ENCODE measurements at regions not wholly inside any gene's neighbourhood (a gene's known extent, or its start where the extent isn't known, plus 50 kb on each side); places are given as distances from the start of the nearest gene placed in this dataset.

- DNase-seq (ENCODE audit: low read depth), result no peak
- H3K4me3 ChIP-seq (ENCODE audit: low read depth, low read length), result no peak overlapping the region
Observed at GRCh38 chr10:130363899-130364445, 227.8 kb downstream of the GLRX3 start.

DNA sequence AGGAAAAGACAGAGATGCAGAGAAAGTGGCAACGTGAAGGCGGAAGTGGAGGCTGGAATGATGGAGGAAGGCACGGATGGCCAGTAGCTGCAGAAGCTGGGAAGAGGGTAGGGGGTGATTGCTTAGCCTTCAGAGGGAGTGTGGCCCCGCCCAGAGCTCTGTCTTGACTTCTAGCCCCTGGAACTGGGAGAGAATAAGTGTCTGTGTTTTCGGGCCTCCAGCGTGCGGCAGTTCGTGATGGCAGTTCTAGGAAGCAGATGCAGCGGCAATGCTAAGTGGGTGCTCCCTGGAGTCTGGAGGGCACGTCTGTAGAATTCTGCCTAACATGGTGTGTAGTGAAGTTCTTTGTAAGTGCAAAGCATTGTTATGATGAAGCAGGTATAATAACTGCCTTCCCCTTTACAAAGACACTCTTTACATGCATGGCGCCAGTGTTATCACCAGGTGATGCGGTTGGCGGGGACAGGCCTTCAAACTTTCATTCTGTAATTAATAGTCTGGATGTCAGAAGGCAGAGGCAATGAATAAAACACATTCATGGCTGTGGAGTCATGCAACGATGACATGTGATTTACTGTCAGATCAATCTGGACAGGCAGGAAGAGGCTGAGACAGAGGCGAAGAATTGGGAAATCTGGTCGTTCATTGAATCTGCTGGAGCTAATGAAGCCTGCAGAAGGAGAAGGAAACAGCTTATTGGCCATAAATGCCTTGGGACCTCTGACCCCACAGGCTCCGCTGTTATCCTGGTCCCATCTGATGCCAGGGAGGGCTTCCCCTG, 228.6 kb downstream of the GLRX3 start:
- H3K4me3 ChIP-seq (ENCODE audit: low read depth, low read length), result no peak overlapping the region
- no peak for DNase-seq (ENCODE audit: low read depth)

DNA sequence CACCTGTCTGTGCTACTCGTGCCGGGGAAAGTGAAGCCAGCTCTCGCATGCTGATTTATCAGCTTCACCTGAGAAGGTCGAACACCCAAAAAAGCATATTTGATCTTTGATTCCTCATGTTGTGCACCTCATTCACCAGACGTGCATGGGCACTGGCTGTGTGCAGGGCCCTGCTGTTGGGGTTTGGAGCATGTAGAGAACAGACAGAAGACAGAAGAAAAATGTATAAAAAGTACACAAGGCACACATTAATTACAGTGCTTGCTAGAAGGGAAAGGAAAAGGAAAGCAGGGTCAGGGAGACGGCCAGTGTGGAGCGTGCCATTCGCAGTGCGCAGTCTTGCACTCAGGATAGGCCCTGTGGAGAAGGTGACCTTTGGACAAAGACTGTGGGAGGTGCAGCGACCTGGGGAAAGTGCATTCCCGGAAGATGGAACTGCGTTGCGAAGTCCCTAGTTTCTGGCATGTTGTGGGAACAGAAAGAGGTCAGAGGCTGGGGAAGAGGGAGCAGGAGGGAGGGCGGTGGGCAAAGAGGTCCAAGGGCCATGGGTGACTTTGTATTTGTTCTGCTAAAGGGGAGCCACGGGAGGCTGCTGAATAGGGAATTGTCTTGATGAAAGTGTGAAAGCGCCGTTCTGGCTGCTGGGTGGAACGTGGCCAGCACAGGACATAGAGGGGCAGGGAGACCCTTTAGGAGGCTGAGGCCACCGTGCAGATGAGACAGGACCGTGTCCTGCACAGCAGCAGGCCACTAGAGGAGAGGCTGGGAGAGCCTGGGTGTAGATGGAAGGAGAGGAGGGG, 232.8 kb downstream of the GLRX3 start:
- no peak for DNase-seq (ENCODE audit: low read depth)
- H3K4me3 ChIP-seq (ENCODE audit: low read depth, low read length), result no peak overlapping the region

DNA sequence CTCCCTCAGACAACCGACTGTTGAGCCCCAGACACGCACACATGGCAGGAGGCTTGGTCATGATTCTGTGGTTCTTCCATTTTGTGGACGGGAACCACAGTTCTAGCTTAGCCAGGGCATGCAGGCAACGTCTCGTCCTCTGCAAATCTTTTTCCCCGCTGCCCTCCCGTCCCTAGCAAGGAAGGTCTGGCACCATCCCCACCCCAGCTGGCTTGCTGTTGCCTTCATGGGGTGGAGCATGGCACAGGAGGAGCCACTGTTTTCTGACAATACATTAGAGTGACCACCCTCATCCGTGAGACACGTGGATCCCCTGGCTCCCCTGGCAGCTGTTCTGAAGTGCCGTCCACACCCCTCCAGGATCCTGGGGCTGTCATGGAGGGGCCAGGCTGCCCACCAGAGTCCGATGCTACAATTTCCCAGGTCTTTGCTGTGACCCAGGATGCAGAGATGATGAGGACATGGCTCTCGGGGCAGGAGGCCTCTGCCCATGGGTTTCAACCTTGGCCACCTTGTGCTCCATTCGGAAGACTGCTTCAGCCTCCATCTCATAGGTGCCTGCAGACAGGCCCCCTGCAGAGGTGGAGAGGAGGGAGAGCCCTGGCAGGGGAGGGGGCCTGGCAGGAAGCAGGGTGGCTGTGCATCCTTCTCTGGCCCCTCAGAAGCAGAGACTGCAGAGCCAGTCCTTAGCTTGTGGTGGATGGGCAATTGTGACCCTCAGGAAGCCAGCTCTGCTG, 233.6 kb downstream of the GLRX3 start:
- DNase-seq (ENCODE audit: low read depth), result no peak
- H3K4me3 ChIP-seq (ENCODE audit: low read depth, low read length), result no peak overlapping the region

GRCh38 chr10:130370721-130371120, 234.5 kb downstream of the GLRX3 start:
- no peak overlapping the region for H3K4me3 ChIP-seq (ENCODE audit: low read depth, low read length)
- DNase-seq (ENCODE audit: low read depth), result no peak

DNA sequence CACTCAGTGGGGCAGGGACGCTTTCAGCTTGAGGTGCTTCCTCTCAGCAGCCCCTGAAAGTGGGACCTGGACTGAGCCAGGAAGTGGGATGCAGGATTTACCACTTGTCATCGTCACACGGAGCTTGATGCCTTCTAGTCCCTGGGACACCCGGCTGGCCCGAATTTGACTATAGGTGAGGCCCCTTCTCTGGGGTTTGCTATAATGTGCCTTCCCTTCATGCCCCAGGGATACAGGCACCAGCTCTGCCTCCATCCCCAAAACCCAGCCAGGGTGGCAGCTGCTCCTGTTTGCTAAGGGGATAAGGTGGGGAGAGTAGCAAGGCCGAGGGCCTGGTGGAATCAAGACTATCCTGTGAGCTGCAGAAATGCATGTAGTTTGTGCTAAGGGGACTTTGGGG, 235.0 kb downstream of the GLRX3 start:
- DNase-seq (ENCODE audit: low read depth), result no peak
- no peak overlapping the region for H3K4me3 ChIP-seq (ENCODE audit: low read depth, low read length)

DNA sequence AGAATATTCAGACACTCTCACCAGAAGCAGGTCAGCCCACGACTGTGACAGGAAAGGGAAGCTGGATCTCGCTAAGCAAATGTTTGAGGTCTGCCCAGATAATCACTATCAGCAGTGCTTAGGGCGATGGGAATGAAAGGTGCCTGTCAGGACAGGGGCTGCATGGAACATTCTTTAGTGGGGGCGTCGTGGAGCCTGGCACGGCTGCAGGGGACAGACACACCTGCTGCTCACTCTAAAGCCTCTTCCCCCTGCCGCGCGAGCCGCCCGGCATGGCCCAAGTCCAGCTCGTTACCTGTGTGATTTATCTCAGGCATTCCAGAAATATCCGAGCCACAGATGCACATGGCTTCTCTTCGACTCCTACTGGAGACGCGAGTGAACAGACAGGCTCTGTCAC, 235.5 kb downstream of the GLRX3 start:
- H3K4me3 ChIP-seq (ENCODE audit: low read depth, low read length), result no peak overlapping the region
- DNase-seq (ENCODE audit: low read depth), result no peak

DNA sequence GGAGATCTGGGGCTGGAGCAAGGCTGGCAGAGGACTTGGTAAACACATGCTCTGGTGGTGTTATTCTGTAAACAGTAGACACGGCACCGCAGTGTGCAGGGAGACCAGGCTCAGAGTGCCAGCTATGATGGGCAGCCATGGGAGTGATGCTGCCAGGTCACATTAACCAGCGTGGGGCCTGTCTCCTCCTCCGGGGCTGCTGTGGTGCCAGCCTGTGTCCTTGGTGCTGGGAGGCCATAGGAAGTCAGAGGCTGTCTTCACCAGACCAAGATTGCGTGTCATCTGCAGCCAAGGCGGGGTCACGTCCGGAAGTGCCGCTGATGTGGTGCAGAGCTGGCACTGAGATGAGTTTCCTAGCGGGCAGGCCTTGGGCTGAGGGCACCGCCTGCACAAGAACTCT, 236.0 kb downstream of the GLRX3 start:
- DNase-seq (ENCODE audit: low read depth), result no peak
- H3K4me3 ChIP-seq (ENCODE audit: low read depth, low read length), result no peak overlapping the region

DNA sequence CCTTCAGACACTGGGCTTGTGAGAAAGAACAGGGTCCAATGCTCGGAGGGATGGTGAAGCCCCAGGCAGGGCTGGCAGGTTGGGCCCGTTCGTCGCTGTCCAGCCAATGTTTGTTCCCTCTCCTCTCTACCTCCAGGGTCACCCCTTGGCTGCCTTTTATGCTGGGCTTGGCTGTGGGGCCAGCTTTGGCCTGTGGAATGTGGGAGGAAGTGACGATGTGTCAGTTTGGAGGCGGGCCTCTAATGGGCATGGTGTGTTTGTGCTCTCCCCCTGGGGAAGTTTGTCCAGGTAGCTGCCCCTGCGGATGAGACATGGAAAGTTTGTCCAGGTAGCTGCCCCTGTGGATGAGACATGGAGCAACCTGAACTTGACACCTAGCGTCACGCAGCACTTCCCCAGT, 236.7 kb downstream of the GLRX3 start:
- DNase-seq (ENCODE audit: low read depth), result no peak
- H3K4me3 ChIP-seq (ENCODE audit: low read depth, low read length), result no peak overlapping the region

- no peak for DNase-seq (ENCODE audit: low read depth)
- H3K4me3 ChIP-seq (ENCODE audit: low read depth, low read length), result no peak overlapping the region
Observed at GRCh38 chr10:130377986-130378540, 241.9 kb downstream of the GLRX3 start.

DNA sequence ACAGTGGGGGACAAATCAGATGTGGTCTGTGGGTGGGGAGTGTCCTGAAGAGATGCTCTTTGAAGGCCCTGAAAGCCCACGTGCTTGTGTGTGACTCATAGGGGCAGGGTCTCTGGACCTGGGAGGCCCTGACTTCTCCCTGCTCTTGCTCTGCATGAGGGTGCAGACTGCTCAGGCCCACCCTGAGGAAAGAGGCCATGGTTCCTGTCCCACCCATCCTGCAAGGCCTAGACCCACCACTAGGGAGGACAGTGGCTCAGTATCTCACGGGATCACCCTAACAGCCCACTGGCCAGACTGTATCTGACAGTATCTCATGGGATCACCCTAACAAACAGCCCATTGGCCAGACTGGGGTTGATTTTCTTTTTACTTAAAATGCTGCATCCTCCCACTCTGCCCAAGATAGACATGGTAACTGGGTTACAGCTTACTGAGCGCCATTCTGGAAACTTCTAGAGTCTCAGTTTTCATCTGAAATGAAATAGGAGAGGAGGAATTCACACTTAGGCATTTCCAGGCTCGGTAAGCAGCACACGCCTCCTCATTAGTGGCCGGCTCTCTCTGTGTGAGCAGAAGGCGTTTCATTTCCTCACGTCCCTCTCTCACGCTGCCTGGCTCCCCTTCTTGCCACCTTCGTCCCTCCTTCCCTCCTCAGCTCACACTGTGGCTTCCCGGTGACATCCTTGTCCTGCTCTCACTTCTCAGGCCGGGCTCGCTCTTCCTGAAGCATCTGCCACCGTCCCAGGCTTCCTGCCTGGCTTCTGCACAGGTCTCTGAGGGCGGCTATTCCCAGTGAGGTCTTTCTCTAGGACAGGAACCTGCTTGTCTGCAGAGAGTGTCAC, 242.6 kb downstream of the GLRX3 start:
- H3K4me3 ChIP-seq (ENCODE audit: low read depth, low read length), result no peak overlapping the region
- DNase-seq (ENCODE audit: low read depth), result no peak

DNA sequence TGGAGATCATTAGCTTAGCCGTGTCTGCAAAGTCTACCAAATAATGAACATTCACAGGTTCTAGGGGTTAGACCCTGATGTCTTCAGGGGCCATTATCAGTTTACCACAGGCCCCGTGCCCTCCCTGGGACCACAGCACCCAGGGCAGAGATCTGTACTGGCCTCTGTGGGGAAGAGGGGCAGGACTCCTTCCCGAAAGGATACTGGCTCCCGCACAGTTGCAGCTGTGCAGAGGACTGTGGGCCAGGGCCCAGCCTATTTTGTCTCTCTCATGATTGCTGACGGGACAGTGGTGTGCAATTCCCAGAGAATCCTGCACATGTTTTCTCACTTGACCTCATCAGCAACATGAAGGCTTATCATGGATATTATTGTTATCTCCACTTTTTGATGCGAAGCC, 243.9 kb downstream of the GLRX3 start:
- no peak overlapping the region for H3K4me3 ChIP-seq (ENCODE audit: low read depth, low read length)
- DNase-seq (ENCODE audit: low read depth), result no peak

DNA sequence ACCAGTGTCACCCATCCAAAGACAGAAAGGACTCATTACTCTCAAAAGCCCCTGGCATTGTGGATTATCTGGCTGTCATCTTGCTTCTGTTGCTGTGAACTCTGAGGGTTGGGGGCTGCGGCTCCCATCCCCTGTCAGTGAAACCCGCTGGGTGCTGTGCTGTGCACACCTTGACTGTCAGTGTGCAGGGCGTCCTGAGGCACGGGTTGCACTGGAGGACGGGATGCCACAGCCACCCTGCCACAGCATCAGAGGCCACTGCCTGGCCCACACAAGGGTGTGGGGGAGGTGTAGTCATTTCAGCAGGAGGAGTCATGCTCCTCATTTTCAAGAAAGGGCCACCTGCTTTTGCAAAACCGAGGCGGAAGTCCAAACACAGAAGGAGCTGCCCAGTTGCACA, 245.8 kb downstream of the GLRX3 start:
- DNase-seq (ENCODE audit: low read depth), result no peak
- H3K4me3 ChIP-seq (ENCODE audit: low read depth, low read length), result no peak overlapping the region

DNA sequence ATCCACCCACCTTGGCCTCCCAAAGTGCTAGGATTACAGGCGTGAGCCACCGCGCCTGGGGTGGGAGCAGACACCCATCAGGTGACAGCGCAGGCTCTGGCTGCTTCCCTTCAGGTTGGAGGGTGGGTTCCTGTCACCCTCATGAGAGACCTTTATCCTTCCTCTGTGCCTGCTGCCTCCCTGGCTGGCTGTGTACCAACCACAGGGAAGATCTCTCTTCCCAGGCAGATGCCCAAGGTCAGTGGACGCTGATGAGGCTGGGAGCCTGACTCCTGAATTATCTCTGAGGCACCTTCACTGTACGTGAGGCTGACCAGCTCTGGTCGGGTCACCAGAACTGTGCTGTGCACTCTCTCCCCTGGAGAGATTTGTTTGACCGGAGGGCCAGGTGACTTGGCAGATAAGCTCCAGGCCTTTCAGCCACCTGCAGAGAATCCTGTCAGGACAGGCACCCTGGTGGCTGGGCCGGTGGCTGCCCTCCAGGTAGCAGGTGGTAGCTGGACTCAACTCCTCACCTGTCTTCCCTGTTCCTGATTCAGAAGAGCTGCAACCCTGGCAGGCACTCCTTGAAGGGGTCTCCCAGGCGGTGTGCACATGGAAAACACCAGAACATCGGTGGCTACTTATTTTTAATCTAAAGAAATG, 251.9 kb downstream of the GLRX3 start:
- H3K4me3 ChIP-seq (ENCODE audit: low read depth, low read length), result no peak overlapping the region
- DNase-seq (ENCODE audit: low read depth), result no peak

DNA sequence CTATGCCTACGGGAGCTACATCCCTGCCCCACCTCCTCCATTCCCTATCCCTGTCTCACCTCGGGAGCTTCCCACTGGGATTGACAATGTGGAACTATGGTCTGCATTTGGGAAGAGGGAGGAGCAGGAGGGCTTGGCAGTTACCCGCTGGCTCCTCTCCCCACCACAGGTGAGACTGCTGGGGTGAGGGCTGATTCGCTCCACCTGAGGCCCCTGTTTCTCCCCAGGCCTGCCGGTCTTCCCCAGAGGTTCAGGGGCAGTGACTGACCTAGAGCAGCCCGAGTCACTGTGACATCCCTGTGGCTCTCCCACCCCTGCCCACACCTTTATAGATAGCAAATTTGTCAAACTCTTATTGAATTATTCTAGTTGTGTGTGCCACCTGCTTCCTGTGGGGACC, 252.6 kb downstream of the GLRX3 start:
- DNase-seq (ENCODE audit: low read depth), result no peak
- H3K4me3 ChIP-seq (ENCODE audit: low read depth, low read length), result no peak overlapping the region

GRCh38 chr10:130389906-130390305, 253.7 kb downstream of the GLRX3 start:
- H3K4me3 ChIP-seq (ENCODE audit: low read depth, low read length), result no peak overlapping the region
- no peak for DNase-seq (ENCODE audit: low read depth)

GRCh38 chr10:130392031-130392430, 255.8 kb downstream of the GLRX3 start:
- no peak for DNase-seq (ENCODE audit: low read depth)
- no peak overlapping the region for H3K4me3 ChIP-seq (ENCODE audit: low read depth, low read length)

GRCh38 chr10:130393342-130393741, 257.2 kb downstream of the GLRX3 start:
- DNase-seq (ENCODE audit: low read depth), result no peak
- no peak overlapping the region for H3K4me3 ChIP-seq (ENCODE audit: low read depth, low read length)

Measured in skeletal muscle cell (primary cell).